GM12878 (cell line): ENCODE measurements at regions not wholly inside any gene's neighbourhood (a gene's known extent, or its start where the extent isn't known, plus 50 kb on each side); places are given as distances from the start of the nearest gene placed in this dataset.

Source experiments
- ATAC-seq: fragments of 200-7000 bp; cut with Tn5 transposase; 3 replicates; pipeline ENCODE4 v1.9.1; 2020; ENCODE audit warnings: mild to moderate bottlenecking, moderate library complexity
- BruUV-seq: library from RNA; stranded (reverse); fragments of 400-500 nt; replicated peaks from 2 replicates; lab custom pipeline; 2021; lab: Mats Ljungman, UMichigan
- CTCF ChIA-PET: fragments of 300-600 bp; sonication (Branson Sonifier 250); formaldehyde crosslinking; extraction: SDS; loops from one replicate; lab custom pipeline; 2021; ENCODE audit warnings: inconsistent platforms; lab: Yijun Ruan, JAX
- POLR2A ChIA-PET: fragments of 350-600 bp; formaldehyde crosslinking; extraction: SDS; loops from one replicate; lab custom pipeline; 2021; ENCODE audit warnings: inconsistent platforms; lab: Charles Lee
- RAD21 ChIA-PET: fragments of 300-600 bp; sonication (Branson Sonifier 250); formaldehyde crosslinking; loops from one replicate; lab custom pipeline; 2023; ENCODE audit warnings: antibody characterized with exemption; ENCODE audit not compliant: unreplicated experiment; lab: Charles Lee
- SMC1A ChIA-PET: fragments of 300-600 bp; sonication (Branson Sonifier 250); formaldehyde crosslinking; loops from one replicate; lab custom pipeline; 2023; ENCODE audit not compliant: unreplicated experiment, uncharacterized antibody; lab: Charles Lee
- DNase-seq: peaks from one replicate; pipeline ENCODE4 v3.0.0-alpha.2; 2011; ENCODE audit warnings: low read depth, low spot score
- FAIRE-seq: peaks from 3 replicates; lab custom pipeline; 2011; peaks lifted over from hg19 to GRCh38; lab: Jason Lieb, UNC
- H2AFZ ChIP-seq: 2 replicates; pipeline ENCODE4 v1.6.0; 2011; ENCODE audit warnings: low read depth, low read length, control low read depth; ENCODE audit not compliant: control insufficient read depth
- H3K27ac ChIP-seq: 2 replicates; pipeline ENCODE4 v1.5.1; 2011; ENCODE audit warnings: control low read depth; ENCODE audit not compliant: control insufficient read depth, insufficient read depth
- H3K27me3 ChIP-seq, 2 experiments: replicated peaks in 1 of 2; 2 replicates each; pipeline versions ENCODE4 v1.6.0 to v1.6.1; 2011; ENCODE audit warnings: low read length in 1 of 2; ENCODE audit not compliant: control insufficient read depth in 2 of 2, insufficient read depth in 2 of 2
- H3K36me3 ChIP-seq, 2 experiments: 2 replicates each; pipeline ENCODE4 v1.5.1; 2011; ENCODE audit warnings: low read length in 1 of 2; ENCODE audit not compliant: control insufficient read depth in 2 of 2, insufficient read depth in 2 of 2
- H3K4me1 ChIP-seq: 2 replicates; pipeline ENCODE4 v1.6.1; 2011; ENCODE audit warnings: mild to moderate bottlenecking, low read length, moderate library complexity, mixed read lengths; ENCODE audit not compliant: control insufficient read depth, insufficient read depth
- H3K4me2 ChIP-seq: 2 replicates; pipeline ENCODE4 v1.6.0; 2011; ENCODE audit warnings: control low read depth; ENCODE audit not compliant: control insufficient read depth, insufficient read depth
- H3K4me3 ChIP-seq: fragments of 200-600 bp; sonication (generic); 2 replicates; pipeline ENCODE4 v1.5.1; 2016
- H3K79me2 ChIP-seq: 2 replicates; pipeline ENCODE4 v1.6.0; 2011; ENCODE audit warnings: low read length; ENCODE audit not compliant: control insufficient read depth, insufficient read depth
- H3K9ac ChIP-seq: 2 replicates; pipeline ENCODE4 v1.8.0; 2011; ENCODE audit warnings: low read length, control low read depth, mixed read lengths; ENCODE audit not compliant: control insufficient read depth, insufficient read depth
- H3K9me3 ChIP-seq: replicated peaks from 3 replicates; pipeline ENCODE4 v1.5.1; 2011; ENCODE audit warnings: mild to moderate bottlenecking, low read length; ENCODE audit not compliant: control insufficient read depth, insufficient read depth
- H4K20me1 ChIP-seq: 2 replicates; pipeline ENCODE4 v1.6.0; 2011; ENCODE audit not compliant: control insufficient read depth, insufficient read depth
- BCL11A ChIP-seq: IDR thresholded peaks from 2 replicates; pipeline ENCODE4 v1.6.1; 2011; ENCODE audit warnings: low read depth, low read length
- BCLAF1 ChIP-seq: fragments of 450-650 bp; IDR thresholded peaks from 2 replicates; pipeline ENCODE4 v1.6.1; 2017; ENCODE audit warnings: antibody characterized with exemption, mild to moderate bottlenecking, moderate library complexity
- BRCA1 ChIP-seq: IDR thresholded peaks from 2 replicates; pipeline ENCODE4 v1.6.1; 2011; ENCODE audit warnings: low read depth, low read length, improper control_type of control experiment
- ESRRA ChIP-seq: IDR thresholded peaks from 2 replicates; pipeline ENCODE4 v1.6.1; 2012; ENCODE audit warnings: mild to moderate bottlenecking, low read length, improper control_type of control experiment
- ETV6 ChIP-seq, 2 experiments: fragments of 450-650 bp in 1 of 2; IDR thresholded peaks in 1 of 2; conservative IDR thresholded peaks in 1 of 2; 2 replicates each; pipeline ENCODE4 v1.6.1; 2014; ENCODE audit warnings: antibody characterized with exemption in 1 of 2, borderline replicate concordance in 1 of 2, low read depth in 1 of 2, mild to moderate bottlenecking in 1 of 2, moderate library complexity in 1 of 2
- FOXM1 ChIP-seq: IDR thresholded peaks from 2 replicates; pipeline ENCODE4 v1.6.1; 2012; ENCODE audit warnings: low read depth, mild to moderate bottlenecking, inconsistent platforms, low read length, moderate library complexity
- NFYB ChIP-seq: IDR thresholded peaks from 2 replicates; pipeline ENCODE4 v1.6.1; 2011; ENCODE audit warnings: low read depth, mild to moderate bottlenecking, low read length, improper control_type of control experiment, moderate library complexity; ENCODE audit not compliant: insufficient read depth
- RB1 ChIP-seq: fragments of 450-650 bp; formaldehyde crosslinking; IDR thresholded peaks from 2 replicates; pipeline ENCODE4 v1.6.1; 2017; ENCODE audit warnings: mild to moderate bottlenecking, borderline replicate concordance
- SMAD1 ChIP-seq: fragments of 450-650 bp; IDR thresholded peaks from 2 replicates; pipeline ENCODE4 v1.6.1; 2018; ENCODE audit warnings: mild to moderate bottlenecking, low read depth; ENCODE audit not compliant: partially characterized antibody
- SMARCA5 ChIP-seq: fragments of 450-650 bp; IDR thresholded peaks from 2 replicates; pipeline ENCODE4 v1.6.1; 2017; ENCODE audit warnings: mild to moderate bottlenecking
- SP1 ChIP-seq: IDR thresholded peaks from one replicate; pipeline ENCODE4 v1.6.1; 2011; ENCODE audit warnings: low read depth, low read length
- SREBF1 ChIP-seq: IDR thresholded peaks from 2 replicates; pipeline ENCODE4 v1.6.1; 2012; ENCODE audit warnings: mild to moderate bottlenecking, low read length
- TARDBP ChIP-seq: IDR thresholded peaks from 2 replicates; pipeline ENCODE4 v1.6.1; 2016; ENCODE audit warnings: borderline replicate concordance
- ZNF687 ChIP-seq: fragments of 450-650 bp; IDR thresholded peaks from 2 replicates; pipeline ENCODE4 v1.6.1; 2017; ENCODE audit warnings: mild to moderate bottlenecking, moderate library complexity
- WGBS: methylation state at CpG from one replicate; pipeline ENCODE4 v1.1.6; 2016; ENCODE audit warnings: low lambda C conversion rate; ENCODE audit not compliant: insufficient replicate concordance, insufficient coverage; ENCODE audit errors: missing lambda C conversion rate; 5-methylcytosine and 5-hydroxymethylcytosine counted together
- in situ Hi-C: fragments of 300-500 bp; cut with MboI; formaldehyde crosslinking; loops from 9 replicates; pipeline ENCODE4 v1.14.3; 2018; ENCODE audit warnings: mixed read lengths
- intact Hi-C: fragments of 100-400 bp; cut with micrococcal nuclease; formaldehyde crosslinking; loops from one replicate; pipeline ENCODE4 v1.14.2; 2022; ENCODE audit not compliant: unreplicated experiment

- 52% methylated on average over 1 of the region's 1 CpG for WGBS
- no peak overlapping the region for H2AFZ ChIP-seq
- no TSS peak for BruUV-seq
- no peaks in the 10 kb centered on the region for H3K36me3 ChIP-seq
- ATAC-seq (no peak), FAIRE-seq (no peak), DNase-seq (no peak)
- SMC1A ChIA-PET = interaction anchor here (1.5 kb wide), 1 partner anchor 9 kb away, joined by 3 read pairs; no protein-coding TSS in a partner anchor
- TF ChIP-seq SMARCA5 (no peak), ETV6 (conservative IDR thresholded peaks at IDR 0.05 in 1 of 2, IDR thresholded peaks at IDR 0.05 in 1 of 2; ENCODE audit: borderline replicate concordance in 1 of 2, low read depth in 1 of 2) (no peak), BCL11A (no peak), NFYB (no peak), SMAD1 (no peak), ZNF687 (no peak), RB1 (no peak), SP1 (no peak), TARDBP (no peak), SREBF1 (no peak), ESRRA (no peak), FOXM1 (no peak), BCLAF1 (no peak), BRCA1 (no peak)
- H3K4me1 ChIP-seq = no peaks in the 10 kb centered on the region
- POLR2A ChIA-PET = no interaction called here
- H3K9ac ChIP-seq = no peak overlapping the region
- no peak overlapping the region for H3K4me3 ChIP-seq
- H3K9me3 ChIP-seq = no peaks in the 10 kb centered on the region
- intact Hi-C loops = no loop called here
- H3K27me3 ChIP-seq = no peaks in the 10 kb centered on the region
- H3K79me2 ChIP-seq = no peaks in the 10 kb centered on the region
- no peak overlapping the region for H3K4me2 ChIP-seq
- no peak overlapping the region for H3K27ac ChIP-seq
- in situ Hi-C loops = no loop called here
- CTCF ChIA-PET = interaction anchor here (1.5 kb wide), 1 partner anchor 34 kb away, joined by 3 read pairs; no protein-coding TSS in a partner anchor
- RAD21 ChIA-PET = interaction anchor here (0.8 kb wide), 1 partner anchor 515 kb away, joined by 3 read pairs; no protein-coding TSS in a partner anchor
- no peaks in the 10 kb centered on the region for H4K20me1 ChIP-seq
Measured at GRCh38 chr3:177811835-177812234, 614.6 kb upstream of the TBL1XR1 start.
